Neural cell (in vitro differentiated cells): ENCODE measurements at regions not wholly inside any gene's neighbourhood (a gene's known extent, or its start where the extent isn't known, plus 50 kb on each side); places are given as distances from the start of the nearest gene placed in this dataset.

Source experiments
- H2AFZ ChIP-seq: fragments of 200-600, 300-800 bp; sonication (generic), shearing (Covaris generic); 2 replicates; pipeline ENCODE4 v1.6.0; 2014; ENCODE audit warnings: low read depth, mild to moderate bottlenecking, antibody characterized with exemption, low read length, moderate library complexity
- H3F3A ChIP-seq: fragments of 200-600 bp; shearing (Covaris generic); 2 replicates; pipeline ENCODE4 v1.6.1; 2016; ENCODE audit warnings: mild to moderate bottlenecking, moderate library complexity, mixed read lengths, antibody characterized with exemption, low read length; ENCODE audit not compliant: insufficient read depth, poor library complexity, severe bottlenecking
- H3K27ac ChIP-seq: fragments of 200-600, 300-800 bp; sonication (generic), shearing (Covaris generic); 2 replicates; pipeline ENCODE4 v1.5.1; 2014; ENCODE audit warnings: mild to moderate bottlenecking, low read length, moderate library complexity
- H3K27me3 ChIP-seq: fragments of 300-800, 200-600 bp; sonication (generic), shearing (Covaris generic); 2 replicates; pipeline ENCODE4 v1.6.0; 2014; ENCODE audit warnings: mild to moderate bottlenecking, low read depth, low read length, moderate library complexity; ENCODE audit not compliant: insufficient read depth
- H3K36me3 ChIP-seq: fragments of 300-800, 200-600 bp; sonication (generic), shearing (Covaris generic); 2 replicates; pipeline ENCODE4 v1.5.1; 2014; ENCODE audit warnings: mild to moderate bottlenecking, antibody characterized with exemption, low read length, moderate library complexity; ENCODE audit not compliant: insufficient read depth
- H3K4me2 ChIP-seq: fragments of 300-800, 200-600 bp; sonication (generic), shearing (Covaris generic); 2 replicates; pipeline ENCODE4 v1.6.0; 2014; ENCODE audit warnings: mild to moderate bottlenecking, low read length
- H3K4me3 ChIP-seq: fragments of 300-800, 200-600 bp; sonication (generic), shearing (Covaris generic); 2 replicates; pipeline ENCODE4 v1.5.1; 2014; ENCODE audit warnings: mild to moderate bottlenecking, low read length, moderate library complexity
- H3K79me2 ChIP-seq: fragments of 200-600 bp; shearing (Covaris generic); replicated peaks from 2 replicates; pipeline ENCODE4 v1.6.0; 2014; ENCODE audit warnings: mild to moderate bottlenecking, low read length, moderate library complexity; ENCODE audit not compliant: insufficient read depth
- H3K9ac ChIP-seq: fragments of 300-800, 200-600 bp; sonication (generic), shearing (Covaris generic); 2 replicates; pipeline ENCODE4 v1.6.1; 2016; ENCODE audit warnings: mild to moderate bottlenecking, low read length, mixed read lengths
- H3K9me2 ChIP-seq: fragments of 200-600 bp; shearing (Covaris generic); 2 replicates; pipeline ENCODE4 v1.6.1; 2016; ENCODE audit warnings: mild to moderate bottlenecking, low read length, mixed read lengths; ENCODE audit not compliant: insufficient read depth
- H3K9me3 ChIP-seq: fragments of 200-600, 300-800 bp; sonication (generic), shearing (Covaris generic); 2 replicates; pipeline ENCODE4 v1.6.1; 2016; ENCODE audit warnings: mild to moderate bottlenecking, mixed run types, low read length, moderate library complexity, mixed read lengths
- H4K20me1 ChIP-seq: fragments of 200-600 bp; shearing (Covaris generic); 2 replicates; pipeline ENCODE4 v1.6.1; 2016; ENCODE audit warnings: mild to moderate bottlenecking, mixed run types; ENCODE audit not compliant: insufficient read depth
- CTCF ChIP-seq: fragments of 450-650 bp; IDR thresholded peaks from 2 replicates; pipeline ENCODE4 v1.5.1; 2014; ENCODE audit warnings: antibody characterized with exemption, mild to moderate bottlenecking, moderate library complexity; ENCODE audit not compliant: poor library complexity, severe bottlenecking
- EP300 ChIP-seq: fragments of 450-650 bp; conservative IDR thresholded peaks from 2 replicates; pipeline ENCODE4 v1.6.1; 2014; ENCODE audit warnings: antibody characterized with exemption, mild to moderate bottlenecking, moderate library complexity; ENCODE audit not compliant: poor library complexity, severe bottlenecking
- EZH2 ChIP-seq: fragments of 200-600, 300-800 bp; shearing (Covaris generic), sonication (generic); IDR thresholded peaks from 2 replicates; pipeline ENCODE4 v1.6.1; 2014; ENCODE audit warnings: antibody characterized with exemption, low read length, borderline replicate concordance, mild to moderate bottlenecking; ENCODE audit not compliant: insufficient read depth, poor library complexity, severe bottlenecking
- MXI1 ChIP-seq: fragments of 450-650 bp; conservative IDR thresholded peaks from 2 replicates; pipeline ENCODE4 v1.6.1; 2014; ENCODE audit warnings: antibody characterized with exemption, mild to moderate bottlenecking; ENCODE audit not compliant: poor library complexity, severe bottlenecking
- POLR2AphosphoS5 ChIP-seq: IDR thresholded peaks from 2 replicates; pipeline ENCODE4 v1.6.1; 2012
- RAD21 ChIP-seq: fragments of 450-650 bp; conservative IDR thresholded peaks from 2 replicates; pipeline ENCODE4 v1.6.1; 2014; ENCODE audit warnings: antibody characterized with exemption, mild to moderate bottlenecking, moderate library complexity
- REST ChIP-seq: IDR thresholded peaks from 2 replicates; pipeline ENCODE4 v1.6.1; 2012; ENCODE audit warnings: borderline replicate concordance
- SMC3 ChIP-seq: fragments of 450-650 bp; conservative IDR thresholded peaks from 2 replicates; pipeline ENCODE4 v1.6.1; 2014; ENCODE audit warnings: antibody characterized with exemption, mild to moderate bottlenecking, moderate library complexity; ENCODE audit not compliant: poor library complexity
- TAF1 ChIP-seq: IDR thresholded peaks from 2 replicates; pipeline ENCODE4 v1.6.1; 2012; ENCODE audit warnings: low read depth

- no peaks in the 10 kb centered on the region for H3K79me2 ChIP-seq
- H4K20me1 ChIP-seq, result no peaks in the 10 kb centered on the region
- H3K4me3 ChIP-seq, result no peak overlapping the region
- H3K9me2 ChIP-seq, result no peaks in the 10 kb centered on the region
- no peak overlapping the region for H2AFZ ChIP-seq
- no peaks in the 10 kb centered on the region for H3F3A ChIP-seq
- TF ChIP-seq EP300, result no peak
- TF ChIP-seq POLR2AphosphoS5, result no peak
- no peak for TF ChIP-seq SMC3
- no peak for TF ChIP-seq CTCF
- no peak for TF ChIP-seq EZH2
- TF ChIP-seq MXI1, result no peak
- TF ChIP-seq TAF1, result no peak
- TF ChIP-seq REST, result no peak
- no peak for TF ChIP-seq RAD21
- no peaks in the 10 kb centered on the region for H3K27me3 ChIP-seq
- no peak overlapping the region for H3K4me2 ChIP-seq
- no peaks in the 10 kb centered on the region for H3K36me3 ChIP-seq
- H3K27ac ChIP-seq, result no peak overlapping the region
- no peaks in the 10 kb centered on the region for H3K9me3 ChIP-seq
- H3K9ac ChIP-seq, result no peak overlapping the region
Observed at GRCh38 chr3:182050932-182051331, 339.2 kb downstream of the SOX2 start.

GRCh38 chr3:182052332-182052731 is 340.6 kb downstream of the SOX2 start:
- H3K9me3 ChIP-seq, result no peaks in the 10 kb centered on the region
- no peaks in the 10 kb centered on the region for H3K9me2 ChIP-seq
- H3F3A ChIP-seq, result no peaks in the 10 kb centered on the region
- no peaks in the 10 kb centered on the region for H3K79me2 ChIP-seq
- H3K4me3 ChIP-seq, result no peak overlapping the region
- H3K27me3 ChIP-seq, result no peaks in the 10 kb centered on the region
- TF ChIP-seq RAD21, result no peak
- no peak for TF ChIP-seq REST
- TF ChIP-seq MXI1, result no peak
- no peak for TF ChIP-seq EZH2
- TF ChIP-seq SMC3, result no peak
- no peak for TF ChIP-seq EP300
- no peak for TF ChIP-seq TAF1
- no peak for TF ChIP-seq CTCF
- TF ChIP-seq POLR2AphosphoS5, result no peak
- no peak overlapping the region for H3K27ac ChIP-seq
- no peaks in the 10 kb centered on the region for H3K36me3 ChIP-seq
- no peak overlapping the region for H2AFZ ChIP-seq
- H3K4me2 ChIP-seq, result no peak overlapping the region
- H4K20me1 ChIP-seq, result no peaks in the 10 kb centered on the region
- H3K9ac ChIP-seq, result no peak overlapping the region
